Epithelial cell of esophagus (primary cell): ENCODE measurements at regions not wholly inside any gene's neighbourhood (a gene's known extent, or its start where the extent isn't known, plus 50 kb on each side); places are given as distances from the start of the nearest gene placed in this dataset.
"Not testable (repeated sequence)": the region's sequence is repeated elsewhere in the genome, so short reads cannot be mapped to it uniquely, and the experiment has no call there.

Experiments
- DNase-seq: peaks from one replicate; pipeline ENCODE4 v3.0.0; 2010; ENCODE audit warnings: low read depth
- H3K4me3 ChIP-seq: 2 replicates; pipeline ENCODE4 v1.5.1; 2011; ENCODE audit warnings: mild to moderate bottlenecking, low read length, control low read depth
- TF ChIP-seq, protein P1 (sequence below): IDR thresholded peaks from 2 replicates; pipeline ENCODE4 v1.5.1; 2011; ENCODE audit warnings: low read depth, mild to moderate bottlenecking, low read length, control low read depth, inconsistent platforms; ENCODE audit not compliant: insufficient read depth; ENCODE audit errors: missing control alignments

DNA sequence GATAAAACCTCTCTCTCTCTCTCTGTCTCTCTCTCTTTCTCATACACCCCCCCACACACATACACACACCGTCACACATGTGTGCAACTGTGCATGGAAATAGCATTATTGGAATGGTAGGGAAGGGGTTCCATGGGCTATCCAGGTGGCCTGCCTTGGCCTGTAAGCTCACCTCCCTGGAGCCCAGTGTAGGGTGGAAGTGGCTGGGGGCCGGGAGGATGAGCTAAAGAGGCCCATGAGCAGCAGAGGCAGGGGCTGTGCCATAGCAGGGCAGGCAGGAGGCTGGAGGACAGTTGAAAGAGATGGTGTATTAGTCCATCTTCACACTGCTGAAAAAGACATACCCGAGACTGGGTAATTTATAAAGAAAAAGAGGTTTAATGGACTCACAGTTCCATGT is 74.2 kb downstream of the CYTL1 start:
- no peak for DNase-seq
- TF ChIP-seq, protein P1, sequence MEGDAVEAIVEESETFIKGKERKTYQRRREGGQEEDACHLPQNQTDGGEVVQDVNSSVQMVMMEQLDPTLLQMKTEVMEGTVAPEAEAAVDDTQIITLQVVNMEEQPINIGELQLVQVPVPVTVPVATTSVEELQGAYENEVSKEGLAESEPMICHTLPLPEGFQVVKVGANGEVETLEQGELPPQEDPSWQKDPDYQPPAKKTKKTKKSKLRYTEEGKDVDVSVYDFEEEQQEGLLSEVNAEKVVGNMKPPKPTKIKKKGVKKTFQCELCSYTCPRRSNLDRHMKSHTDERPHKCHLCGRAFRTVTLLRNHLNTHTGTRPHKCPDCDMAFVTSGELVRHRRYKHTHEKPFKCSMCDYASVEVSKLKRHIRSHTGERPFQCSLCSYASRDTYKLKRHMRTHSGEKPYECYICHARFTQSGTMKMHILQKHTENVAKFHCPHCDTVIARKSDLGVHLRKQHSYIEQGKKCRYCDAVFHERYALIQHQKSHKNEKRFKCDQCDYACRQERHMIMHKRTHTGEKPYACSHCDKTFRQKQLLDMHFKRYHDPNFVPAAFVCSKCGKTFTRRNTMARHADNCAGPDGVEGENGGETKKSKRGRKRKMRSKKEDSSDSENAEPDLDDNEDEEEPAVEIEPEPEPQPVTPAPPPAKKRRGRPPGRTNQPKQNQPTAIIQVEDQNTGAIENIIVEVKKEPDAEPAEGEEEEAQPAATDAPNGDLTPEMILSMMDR, result no peak
- H3K4me3 ChIP-seq, result no peak overlapping the region

DNA sequence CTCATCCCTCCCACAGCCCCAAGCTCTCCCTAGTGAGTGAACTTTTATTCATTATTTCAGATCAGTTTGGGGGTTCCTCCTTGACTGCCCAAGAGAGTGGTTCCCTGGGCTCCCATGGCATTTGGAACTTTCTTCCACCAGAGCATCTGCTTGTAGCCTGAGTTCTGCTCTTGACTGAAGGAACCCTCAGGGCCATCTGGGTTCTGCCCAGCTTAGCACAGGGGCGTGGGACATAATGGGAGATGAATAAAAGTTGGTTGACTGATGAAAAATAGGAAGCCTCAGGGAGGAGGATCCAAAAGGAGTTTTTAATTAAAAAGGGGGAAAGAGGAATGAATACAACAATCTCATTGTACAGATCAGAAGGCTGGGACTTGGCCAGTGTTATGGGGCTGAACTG is 73.4 kb downstream of the CYTL1 start:
- TF ChIP-seq, protein P1, result no peak
- DNase-seq, result no peak
- H3K4me3 ChIP-seq, result no peak overlapping the region

DNA sequence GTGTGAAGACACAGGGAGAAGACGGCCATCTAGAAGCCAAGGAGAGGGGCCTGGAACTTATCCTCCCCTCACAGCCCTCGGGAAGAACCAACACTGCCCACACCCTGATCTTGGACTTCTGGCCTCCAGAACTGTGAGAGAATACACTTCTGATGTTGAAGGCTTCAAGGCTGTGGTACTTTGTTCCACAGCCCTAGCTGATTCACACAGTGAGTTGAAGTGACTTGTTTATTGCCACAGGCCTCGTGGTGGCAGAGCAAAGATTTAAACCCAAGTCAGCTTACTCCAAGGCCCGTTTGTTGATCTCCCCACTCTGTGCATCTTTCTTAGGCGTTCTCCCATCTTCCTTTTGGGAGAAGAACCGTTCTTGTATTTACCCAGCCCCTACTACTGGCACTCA is 72.8 kb downstream of the CYTL1 start:
- H3K4me3 ChIP-seq, result no peak overlapping the region
- no peak for DNase-seq
- TF ChIP-seq, protein P1, result no peak

DNA sequence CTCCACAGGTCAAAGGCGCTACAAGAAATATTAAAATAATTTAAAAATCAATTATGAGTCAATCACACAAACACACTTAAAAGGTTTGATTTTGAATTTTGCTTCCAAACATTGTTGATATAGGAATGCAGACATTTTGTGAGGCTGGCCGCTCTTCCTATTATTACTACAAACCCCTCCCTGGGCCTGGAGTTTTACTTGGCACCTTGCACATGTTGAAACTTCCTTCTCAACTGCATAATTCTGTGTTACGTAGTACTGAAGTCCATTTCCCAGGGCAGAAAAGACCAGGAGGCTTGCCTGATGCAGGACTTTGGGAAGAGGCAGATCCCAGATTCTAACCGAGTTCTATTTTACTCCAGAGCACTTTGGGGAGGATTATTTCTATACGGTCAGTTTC is 71.5 kb downstream of the CYTL1 start:
- H3K4me3 ChIP-seq, result no peak overlapping the region
- no peak for DNase-seq
- TF ChIP-seq, protein P1, result no peak

DNA sequence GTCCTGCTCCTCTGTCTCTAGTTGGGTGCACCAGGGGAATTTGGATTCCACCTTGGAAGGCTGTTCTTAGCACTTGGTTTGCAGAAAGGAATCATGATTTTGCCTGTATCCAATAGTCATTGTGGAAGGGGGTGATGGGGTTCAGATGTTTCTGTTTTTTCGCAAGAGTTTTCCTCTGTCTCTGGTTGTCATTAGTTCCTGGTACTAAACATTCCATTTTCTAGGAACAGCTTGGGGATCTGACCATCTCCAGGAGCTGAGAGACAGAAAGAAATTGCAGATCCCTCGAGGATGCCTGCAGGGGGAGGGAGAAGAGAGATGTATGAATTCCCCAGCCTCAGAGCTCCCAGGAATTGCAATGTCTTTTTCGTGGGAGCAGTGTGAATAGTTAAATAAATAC is 70.9 kb downstream of the CYTL1 start:
- no peak overlapping the region for H3K4me3 ChIP-seq
- no peak for DNase-seq
- TF ChIP-seq, protein P1, result no peak

DNA sequence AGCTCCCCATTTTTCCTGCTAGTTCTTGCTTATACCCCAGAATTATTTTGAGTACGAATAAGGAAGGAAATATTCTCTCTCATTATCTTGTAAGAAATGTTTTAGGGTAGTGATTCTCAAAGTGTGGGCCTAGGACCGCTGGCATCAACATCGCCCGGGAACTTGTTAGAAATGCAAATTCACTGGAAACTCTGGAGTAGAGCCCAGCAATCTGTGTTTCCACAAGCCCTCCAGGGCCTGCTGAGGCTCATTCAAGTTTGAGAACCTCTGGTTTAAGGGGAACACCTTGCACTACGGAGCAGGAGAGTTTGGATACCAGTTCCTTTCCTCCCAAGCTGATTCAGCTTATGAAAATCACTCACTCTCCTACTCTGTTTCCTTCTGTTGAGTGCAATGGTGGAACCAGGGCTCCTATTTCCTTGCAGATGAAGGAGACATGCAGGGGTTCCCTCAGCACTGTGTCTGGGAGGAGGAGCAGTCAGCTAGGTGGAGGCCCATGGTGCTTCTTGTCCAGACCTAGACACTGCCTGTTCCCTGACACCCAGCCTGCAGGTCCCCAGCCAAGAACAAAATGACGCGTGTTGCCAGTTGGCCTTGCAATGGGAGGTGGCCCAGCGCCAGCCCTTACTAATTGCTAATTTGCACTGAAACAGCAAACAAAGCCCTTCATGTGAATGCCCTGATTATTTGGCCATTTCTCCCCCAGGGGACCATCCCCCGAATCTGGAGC is 68.5 kb downstream of the CYTL1 start:
- H3K4me3 ChIP-seq, result no peak overlapping the region
- TF ChIP-seq, protein P1, result no peak
- no peak for DNase-seq

DNA sequence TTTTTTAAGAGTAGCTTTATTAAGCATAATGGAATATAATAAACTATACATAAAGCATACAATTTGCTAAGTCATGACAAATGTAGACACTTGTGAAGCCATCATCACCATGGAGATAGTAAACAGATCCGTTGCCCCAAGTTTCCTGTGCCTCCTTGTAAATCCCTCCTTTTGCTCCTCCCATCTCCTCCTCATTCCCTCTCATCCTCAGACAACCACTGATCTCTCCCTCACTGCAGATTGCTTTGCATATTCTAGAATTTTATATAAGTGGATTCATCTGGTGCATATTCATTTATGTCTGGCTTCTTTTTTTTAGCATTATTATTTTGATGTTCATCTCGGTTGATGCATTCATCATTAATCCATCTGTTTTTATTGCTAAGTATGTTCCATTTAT is 67.0 kb downstream of the CYTL1 start:
- TF ChIP-seq, protein P1, result no peak
- no peak overlapping the region for H3K4me3 ChIP-seq
- DNase-seq, result no peak

DNA sequence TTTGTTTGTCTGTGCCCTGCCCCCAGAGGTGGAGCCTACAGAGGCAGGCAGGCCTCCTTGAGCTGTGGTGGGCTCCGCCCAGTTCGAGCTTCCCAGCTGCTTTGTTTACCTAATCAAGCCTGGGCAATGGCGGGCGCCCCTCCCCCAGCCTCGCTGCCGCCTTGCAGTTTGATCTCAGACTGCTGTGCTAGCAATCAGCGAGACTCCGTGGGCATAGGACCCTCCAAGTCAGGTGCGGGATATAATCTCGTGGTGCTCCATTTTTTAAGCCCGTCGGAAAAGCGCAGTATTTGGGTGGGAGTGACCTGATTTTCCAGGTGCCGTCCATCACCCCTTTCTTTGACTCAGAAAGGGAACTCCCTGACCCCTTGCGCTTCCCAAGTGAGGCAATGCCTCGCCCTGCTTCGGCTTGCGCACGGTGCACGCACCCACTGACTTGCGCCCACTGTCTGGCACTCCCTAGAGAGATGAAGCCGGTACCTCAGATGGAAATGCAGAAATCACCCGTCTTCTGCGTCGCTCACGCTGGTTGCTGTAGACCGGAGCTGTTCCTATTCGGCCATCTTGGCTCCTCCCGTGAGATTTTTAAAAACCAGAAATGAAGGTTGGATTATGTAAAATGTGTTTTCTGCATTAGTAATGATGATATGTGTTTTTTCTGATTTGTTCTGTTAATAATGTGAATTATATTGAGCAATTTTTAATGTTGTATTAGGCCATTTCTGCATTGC is 59.7 kb downstream of the CYTL1 start:
- not testable (repeated sequence) for DNase-seq, H3K4me3 ChIP-seq
